Esophagus muscularis mucosa (tissue), 4 donors: ENCODE measurements at regions not wholly inside any gene's neighbourhood (a gene's known extent, or its start where the extent isn't known, plus 50 kb on each side); places are given as distances from the start of the nearest gene placed in this dataset.

Source experiments
- DNase-seq: peaks from one replicate; pipeline ENCODE4 v3.0.0-alpha.2; 2017; ENCODE audit errors: extremely low spot score
- H3K27ac ChIP-seq, 4 donors: fragments of 200-600 bp; sonication (generic); replicated peaks in 1 of 4; 1 replicate in 3 of 4; 2 replicates in 1 of 4; pipeline ENCODE4 v1.5.1; 2016 to 2019; ENCODE audit warnings: mild to moderate bottlenecking in 1 of 4
- H3K27me3 ChIP-seq, 4 donors: fragments of 200-600 bp; sonication (generic); one replicate each; pipeline versions ENCODE4 v1.5.1 to v1.6.0; 2016 to 2019
- H3K36me3 ChIP-seq, 4 donors: fragments of 200-600 bp; sonication (generic); one replicate each; pipeline ENCODE4 v1.5.1; 2016 to 2019
- H3K4me1 ChIP-seq, 4 donors: fragments of 200-600 bp; sonication (generic); one replicate each; pipeline ENCODE4 v1.5.1; 2016 to 2019
- H3K4me3 ChIP-seq, 4 donors: fragments of 200-600 bp; sonication (generic); 1 replicate in 2 of 4; 2 replicates in 2 of 4; pipeline ENCODE4 v1.5.1; 2016 to 2019; ENCODE audit warnings: mild to moderate bottlenecking in 4 of 4, moderate library complexity in 1 of 4
- H3K9me3 ChIP-seq, 4 donors: fragments of 200-600 bp; sonication (generic); 1 replicate in 3 of 4; 2 replicates in 1 of 4; pipeline ENCODE4 v1.5.1; 2016 to 2019
- EP300 ChIP-seq: sonication (generic); formaldehyde crosslinking; IDR thresholded peaks from one replicate; pipeline ENCODE4 v1.6.1; 2017; ENCODE audit warnings: antibody characterized with exemption
- POLR2A ChIP-seq: fragments of 450-650 bp; IDR thresholded peaks from one replicate; pipeline ENCODE4 v1.6.1; 2017; ENCODE audit warnings: antibody characterized with exemption, moderate library complexity, mild to moderate bottlenecking, low read depth
- POLR2AphosphoS5 ChIP-seq, 2 donors: sonication (generic); formaldehyde crosslinking; IDR thresholded peaks; one replicate each; pipeline ENCODE4 v1.6.1; 2017; ENCODE audit warnings: antibody characterized with exemption in 2 of 2
- WGBS: methylation state at CpG from one replicate; pipeline ENCODE4 v1.1.5; 2018; 5-methylcytosine and 5-hydroxymethylcytosine counted together
- intact Hi-C: fragments of 100-400 bp; cut with DNase I; formaldehyde crosslinking; loops from one replicate; pipeline ENCODE4 v1.15.1; 2023
- TF ChIP-seq, protein P1 (sequence below), 3 experiments: fragments of 200-600 bp in 2 of 3; fragments of 450-650 bp in 1 of 3; sonication (generic) in 2 of 3; IDR thresholded peaks; one replicate each; pipeline ENCODE4 v1.5.1; 2017 to 2019; ENCODE audit warnings: antibody characterized with exemption in 3 of 3, mild to moderate bottlenecking in 2 of 3, moderate library complexity in 1 of 3

DNA sequence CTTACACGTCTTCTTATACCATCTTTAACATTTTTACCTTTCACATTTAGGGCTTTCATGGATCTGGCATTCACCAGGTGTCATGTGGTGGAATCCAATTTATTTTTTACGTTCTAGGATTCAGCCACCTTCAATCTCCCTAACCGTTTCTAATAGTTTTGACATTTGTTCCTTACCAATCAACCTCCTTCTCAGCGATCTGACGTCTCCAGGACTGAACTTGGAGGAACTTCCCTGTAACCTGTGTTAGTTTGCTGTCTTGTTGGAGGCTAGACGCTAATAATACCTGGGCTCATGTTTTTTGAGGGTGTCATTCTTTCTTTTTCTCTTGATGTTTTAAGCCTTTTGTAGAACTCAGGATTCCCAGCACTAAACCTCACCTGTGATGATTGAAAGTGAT is 351.6 kb downstream of the THBS2 start:
- H3K9me3 ChIP-seq = peaks cover 0 to 1% (median 0%) of the 10 kb centered on the region in 4 donors
- no peaks in the 10 kb centered on the region for H3K27me3 ChIP-seq
- H3K4me1 ChIP-seq = peaks cover 0 to 20% (median 9%) of the 10 kb centered on the region in 4 donors
- H3K36me3 ChIP-seq = no peaks in the 10 kb centered on the region
- TF ChIP-seq POLR2AphosphoS5 (IDR thresholded peaks at IDR 0.05) (no peak), EP300 (no peak)
- TF ChIP-seq, protein P1, sequence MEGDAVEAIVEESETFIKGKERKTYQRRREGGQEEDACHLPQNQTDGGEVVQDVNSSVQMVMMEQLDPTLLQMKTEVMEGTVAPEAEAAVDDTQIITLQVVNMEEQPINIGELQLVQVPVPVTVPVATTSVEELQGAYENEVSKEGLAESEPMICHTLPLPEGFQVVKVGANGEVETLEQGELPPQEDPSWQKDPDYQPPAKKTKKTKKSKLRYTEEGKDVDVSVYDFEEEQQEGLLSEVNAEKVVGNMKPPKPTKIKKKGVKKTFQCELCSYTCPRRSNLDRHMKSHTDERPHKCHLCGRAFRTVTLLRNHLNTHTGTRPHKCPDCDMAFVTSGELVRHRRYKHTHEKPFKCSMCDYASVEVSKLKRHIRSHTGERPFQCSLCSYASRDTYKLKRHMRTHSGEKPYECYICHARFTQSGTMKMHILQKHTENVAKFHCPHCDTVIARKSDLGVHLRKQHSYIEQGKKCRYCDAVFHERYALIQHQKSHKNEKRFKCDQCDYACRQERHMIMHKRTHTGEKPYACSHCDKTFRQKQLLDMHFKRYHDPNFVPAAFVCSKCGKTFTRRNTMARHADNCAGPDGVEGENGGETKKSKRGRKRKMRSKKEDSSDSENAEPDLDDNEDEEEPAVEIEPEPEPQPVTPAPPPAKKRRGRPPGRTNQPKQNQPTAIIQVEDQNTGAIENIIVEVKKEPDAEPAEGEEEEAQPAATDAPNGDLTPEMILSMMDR (IDR thresholded peaks at IDR 0.05) = no peak
- 87% methylated on average over 6 of the region's 6 CpGs for WGBS
- H3K27ac ChIP-seq = no peak overlapping the region
- DNase-seq = no peak
- intact Hi-C loops = loop anchor here (10.0 kb wide), 1 partner anchor 323 kb away; no protein-coding TSS in a partner anchor
- no peak overlapping the region for H3K4me3 ChIP-seq

DNA sequence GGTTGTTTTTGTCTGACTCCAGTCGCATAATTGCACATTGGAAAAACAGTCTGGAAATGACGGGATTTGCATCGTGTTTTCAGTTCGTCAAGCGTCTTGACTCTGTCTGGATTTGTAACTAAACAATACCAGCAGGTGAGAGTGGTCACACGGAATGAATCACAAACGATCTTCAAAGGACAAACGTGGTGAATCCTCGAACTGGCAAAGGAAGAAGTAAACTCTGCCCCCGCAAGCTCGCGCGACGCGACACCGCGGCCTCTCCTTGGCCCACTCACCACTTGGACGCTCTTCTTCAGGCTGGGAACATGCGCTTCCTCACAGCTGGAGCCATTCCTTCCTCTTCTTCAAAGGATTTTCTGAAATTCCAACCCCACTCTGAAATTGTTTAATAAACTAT is 352.6 kb downstream of the THBS2 start:
- no peak overlapping the region for H3K27ac ChIP-seq
- H3K9me3 ChIP-seq = peaks cover 0 to 5% (median 0%) of the 10 kb centered on the region in 4 donors
- no peak overlapping the region for H3K4me3 ChIP-seq
- no peak for TF ChIP-seq POLR2AphosphoS5 (IDR thresholded peaks at IDR 0.05)
- no peak for TF ChIP-seq EP300
- no peak for TF ChIP-seq POLR2A
- peaks cover 0 to 20% (median 9%) of the 10 kb centered on the region in 4 donors for H3K4me1 ChIP-seq
- H3K27me3 ChIP-seq = no peaks in the 10 kb centered on the region
- no peaks in the 10 kb centered on the region for H3K36me3 ChIP-seq
- intact Hi-C loops = loop anchor here (10.0 kb wide), 1 partner anchor 324 kb away; no protein-coding TSS in a partner anchor
- no peak for DNase-seq
- 93% methylated on average over 19 of the region's 19 CpGs for WGBS

DNA sequence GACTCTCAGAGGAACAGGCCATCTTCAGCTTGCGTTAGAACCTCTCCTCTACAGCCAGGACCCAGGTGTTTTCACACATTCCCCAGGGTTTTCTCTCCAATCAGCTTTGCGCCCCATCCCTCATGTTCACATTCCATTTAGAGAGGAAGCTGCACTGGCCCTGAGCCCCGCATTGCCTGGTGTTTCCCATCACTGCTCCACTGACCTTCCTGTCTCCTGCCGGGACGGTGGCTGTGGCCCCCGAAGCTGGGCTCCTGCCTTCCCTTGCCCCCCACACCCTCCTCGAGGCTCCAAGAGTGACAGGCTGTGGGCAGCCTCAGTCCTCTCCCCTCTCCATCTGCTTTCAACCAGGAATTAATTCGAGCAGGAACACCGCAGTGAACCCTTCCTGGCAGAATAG is 357.3 kb downstream of the THBS2 start:
- TF ChIP-seq POLR2AphosphoS5 (IDR thresholded peaks at IDR 0.05) (no peak), EP300 (no peak), POLR2A (no peak)
- TF ChIP-seq, protein P1 (IDR thresholded peaks at IDR 0.05) = no peak
- DNase-seq = no peak
- H3K36me3 ChIP-seq = no peaks in the 10 kb centered on the region
- 75% methylated on average over 9 of the region's 9 CpGs for WGBS
- intact Hi-C loops = no loop called here
- H3K4me1 ChIP-seq = peaks cover 3 to 33% (median 29%) of the 10 kb centered on the region in 4 donors
- peaks cover 0 to 5% (median 0%) of the 10 kb centered on the region in 4 donors for H3K9me3 ChIP-seq
- no peak overlapping the region for H3K4me3 ChIP-seq
- no peaks in the 10 kb centered on the region for H3K27me3 ChIP-seq
- peak overlapping the region in 1 of 4 donors; percentile 15 for H3K27ac ChIP-seq

DNA sequence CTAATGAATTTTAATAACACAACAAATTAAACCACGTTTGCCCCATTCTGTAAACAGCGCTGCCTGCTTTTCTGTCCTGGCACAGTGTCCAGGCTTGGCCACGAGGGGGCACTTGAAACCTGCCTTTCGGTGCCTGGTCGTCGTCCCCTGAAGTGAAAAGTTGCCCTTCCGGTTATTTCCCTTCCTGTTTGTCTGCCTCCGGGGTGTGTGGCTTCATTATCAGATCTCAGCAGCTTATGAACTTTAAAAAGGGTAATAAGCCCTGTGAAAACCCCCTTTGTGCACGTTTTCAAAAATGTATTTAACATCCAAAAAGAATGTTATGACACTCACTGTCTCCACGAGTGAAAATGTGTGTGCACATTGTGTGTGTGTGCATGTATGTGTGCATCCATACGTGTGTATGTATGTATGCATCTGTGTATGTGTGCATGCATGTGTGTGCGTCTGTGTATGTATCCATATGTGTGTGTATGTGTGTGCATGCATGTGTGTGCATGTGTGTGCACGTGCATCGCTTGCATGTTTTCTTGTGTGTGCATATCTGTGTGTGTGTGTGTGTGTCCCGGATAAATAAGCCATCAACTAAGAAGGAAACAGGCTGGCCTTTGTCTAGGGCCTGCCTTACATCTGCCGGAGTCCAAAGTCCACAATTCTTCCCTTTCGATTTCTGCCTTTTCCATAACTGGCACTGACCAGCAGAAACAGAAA is 358.4 kb downstream of the THBS2 start:
- no peak for TF ChIP-seq EP300
- TF ChIP-seq POLR2AphosphoS5 (IDR thresholded peaks at IDR 0.05) = peak in 1 of 2 donors; percentile 35
- TF ChIP-seq POLR2A = no peak
- TF ChIP-seq, protein P1 (IDR thresholded peaks at IDR 0.05) = peak in 2 of 3 experiments; percentile 91 to 93
- Histone ChIP-seq H3K4me3 (peak overlapping the region; percentile 14 to 44 (median 28)), H3K27ac (no peak overlapping the region), H3K4me1 (peaks cover 3 to 34% (median 32%) of the 10 kb centered on the region in 4 donors), H3K27me3 (no peaks in the 10 kb centered on the region), H3K36me3 (no peaks in the 10 kb centered on the region), H3K9me3 (peaks cover 0 to 5% (median 0%) of the 10 kb centered on the region in 4 donors)
- WGBS = 32% methylated on average over 17 of the region's 17 CpGs
- no peak for DNase-seq
- intact Hi-C loops = loop anchor here (2.0 kb wide), 2 partner anchors 62 to 626 kb away; no protein-coding TSS in a partner anchor

DNA sequence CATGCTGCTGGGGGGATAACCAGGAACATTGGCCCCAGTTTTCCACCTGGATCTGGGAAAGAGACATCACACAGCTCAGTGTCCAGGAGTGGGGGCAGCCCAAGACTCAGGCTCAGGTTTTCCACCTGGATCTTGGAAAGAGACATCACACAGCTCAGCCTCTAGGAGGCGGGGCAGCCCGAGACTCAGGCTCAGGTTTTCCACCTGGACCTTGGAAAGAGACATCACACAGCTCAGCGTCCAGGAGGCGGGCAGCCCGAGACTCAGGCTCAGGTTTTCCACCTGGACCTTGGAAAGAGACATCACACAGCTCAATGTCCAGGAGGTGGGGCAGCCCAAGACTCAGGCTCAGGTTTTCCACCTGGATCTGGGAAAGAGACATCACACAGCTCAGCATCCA is 361.6 kb downstream of the THBS2 start:
- intact Hi-C loops = no loop called here
- no peak overlapping the region for H3K4me3 ChIP-seq
- no peak for DNase-seq
- H3K36me3 ChIP-seq = no peaks in the 10 kb centered on the region
- peaks cover 3 to 35% (median 16%) of the 10 kb centered on the region in 4 donors for H3K4me1 ChIP-seq
- no CpG with 5 or more reads among the region's 5 CpGs for WGBS
- peaks cover 0 to 4% (median 0%) of the 10 kb centered on the region in 4 donors for H3K9me3 ChIP-seq
- no peaks in the 10 kb centered on the region for H3K27me3 ChIP-seq
- TF ChIP-seq EP300 (no peak), POLR2A (no peak), POLR2AphosphoS5 (IDR thresholded peaks at IDR 0.05) (no peak)
- TF ChIP-seq, protein P1 (IDR thresholded peaks at IDR 0.05) = no peak
- no peak overlapping the region for H3K27ac ChIP-seq
